ENCODE measurements at regions not wholly inside any gene's neighbourhood (a gene's known extent, or its start where the extent isn't known, plus 50 kb on each side); places are given as distances from the start of the nearest gene placed in this dataset.

DNA sequence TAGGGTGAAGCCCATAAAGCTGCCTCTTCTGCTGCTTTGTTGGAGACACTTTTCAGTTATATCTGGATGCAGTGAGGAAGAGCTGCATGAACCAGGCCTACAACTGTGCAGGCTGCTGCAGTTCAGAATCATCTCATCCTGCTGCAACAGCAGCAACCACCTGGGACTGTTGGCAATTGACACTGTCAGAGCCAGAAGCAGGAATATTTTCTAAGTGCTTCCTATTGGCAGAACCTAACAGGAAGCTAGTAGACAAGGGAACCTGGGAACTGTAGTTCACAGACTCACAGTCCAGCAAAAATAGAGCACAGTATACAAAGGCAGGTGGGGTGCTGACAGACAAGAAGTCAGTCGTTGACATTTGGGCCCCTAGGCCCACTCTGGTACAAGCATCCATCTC lies 452.9 kb upstream of the SPRED2 start:
- H3K4me3 ChIP-seq, result no peak overlapping the region
- no peak for DNase-seq (ENCODE audit: low spot score)
- no peak overlapping the region for H3K27ac ChIP-seq
- TF ChIP-seq, protein P1, sequence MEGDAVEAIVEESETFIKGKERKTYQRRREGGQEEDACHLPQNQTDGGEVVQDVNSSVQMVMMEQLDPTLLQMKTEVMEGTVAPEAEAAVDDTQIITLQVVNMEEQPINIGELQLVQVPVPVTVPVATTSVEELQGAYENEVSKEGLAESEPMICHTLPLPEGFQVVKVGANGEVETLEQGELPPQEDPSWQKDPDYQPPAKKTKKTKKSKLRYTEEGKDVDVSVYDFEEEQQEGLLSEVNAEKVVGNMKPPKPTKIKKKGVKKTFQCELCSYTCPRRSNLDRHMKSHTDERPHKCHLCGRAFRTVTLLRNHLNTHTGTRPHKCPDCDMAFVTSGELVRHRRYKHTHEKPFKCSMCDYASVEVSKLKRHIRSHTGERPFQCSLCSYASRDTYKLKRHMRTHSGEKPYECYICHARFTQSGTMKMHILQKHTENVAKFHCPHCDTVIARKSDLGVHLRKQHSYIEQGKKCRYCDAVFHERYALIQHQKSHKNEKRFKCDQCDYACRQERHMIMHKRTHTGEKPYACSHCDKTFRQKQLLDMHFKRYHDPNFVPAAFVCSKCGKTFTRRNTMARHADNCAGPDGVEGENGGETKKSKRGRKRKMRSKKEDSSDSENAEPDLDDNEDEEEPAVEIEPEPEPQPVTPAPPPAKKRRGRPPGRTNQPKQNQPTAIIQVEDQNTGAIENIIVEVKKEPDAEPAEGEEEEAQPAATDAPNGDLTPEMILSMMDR (IDR thresholded peaks at IDR 0.05), result no peak

DNA sequence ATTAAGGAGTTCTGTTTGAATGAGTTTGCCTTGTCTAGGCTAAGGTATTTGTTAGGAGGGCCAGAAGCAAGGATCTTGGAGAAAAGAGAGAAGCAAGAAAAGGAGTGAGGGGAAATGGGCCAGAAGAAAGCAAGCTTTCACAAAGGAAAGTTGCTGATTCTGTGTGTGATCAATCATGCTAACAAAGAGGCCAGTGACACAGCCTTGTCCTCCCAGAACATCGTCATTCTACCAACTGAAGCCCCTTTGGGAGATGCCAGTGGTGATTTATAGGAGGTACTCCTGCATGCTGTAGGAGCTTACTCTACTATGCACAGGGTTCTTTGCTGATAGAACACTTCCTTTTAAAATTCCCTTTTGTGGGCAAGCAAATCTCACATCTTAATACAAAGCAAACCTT lies 449.2 kb upstream of the SPRED2 start:
- DNase-seq (ENCODE audit: low spot score), result no peak
- Histone ChIP-seq H3K4me3 (no peak overlapping the region), H3K27ac (no peak overlapping the region)
- TF ChIP-seq, protein P1 (IDR thresholded peaks at IDR 0.05), result no peak

DNA sequence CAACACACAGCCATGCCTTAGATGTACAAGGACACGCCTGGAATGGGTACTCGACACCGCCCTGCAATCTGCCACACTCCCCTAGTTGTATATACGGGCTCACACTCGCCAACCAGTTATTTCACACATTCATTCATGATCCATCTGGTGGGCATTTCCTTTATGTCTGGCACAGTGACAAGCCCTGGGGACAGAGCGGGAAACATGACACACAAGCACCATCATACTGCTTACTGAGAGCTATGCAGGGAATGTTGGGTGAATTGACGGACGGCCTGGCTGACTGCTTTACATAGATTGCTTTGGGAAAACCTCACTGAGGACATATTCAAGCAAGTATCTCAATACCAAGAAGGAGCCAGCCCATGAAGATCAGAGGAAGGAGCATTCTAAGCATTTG lies 448.0 kb upstream of the SPRED2 start:
- TF ChIP-seq, protein P1 (IDR thresholded peaks at IDR 0.05), result no peak
- no peak for DNase-seq (ENCODE audit: low spot score)
- no peak overlapping the region for H3K27ac ChIP-seq
- H3K4me3 ChIP-seq, result no peak overlapping the region

DNA sequence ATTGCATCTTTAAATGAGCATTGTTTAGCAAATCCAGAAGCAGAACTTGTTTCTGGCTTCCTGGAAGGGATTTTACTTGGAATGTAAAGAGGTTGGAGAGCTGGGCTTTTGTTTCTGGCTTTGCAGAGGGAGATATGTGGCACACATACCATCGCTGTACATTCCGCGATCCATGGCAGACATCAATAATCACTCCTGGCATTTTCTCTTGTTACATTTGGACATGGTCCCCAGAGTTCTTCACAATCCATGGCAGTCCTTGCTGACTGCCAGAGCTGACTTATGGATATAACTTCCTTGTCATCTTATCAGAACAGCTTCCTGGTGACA lies 445.6 kb upstream of the SPRED2 start:
- TF ChIP-seq, protein P1 (IDR thresholded peaks at IDR 0.05), result no peak
- no peak for DNase-seq (ENCODE audit: low spot score)
- Histone ChIP-seq H3K27ac (peak overlapping the region; percentile 30 to 61), H3K4me3 (no peak overlapping the region)

DNA sequence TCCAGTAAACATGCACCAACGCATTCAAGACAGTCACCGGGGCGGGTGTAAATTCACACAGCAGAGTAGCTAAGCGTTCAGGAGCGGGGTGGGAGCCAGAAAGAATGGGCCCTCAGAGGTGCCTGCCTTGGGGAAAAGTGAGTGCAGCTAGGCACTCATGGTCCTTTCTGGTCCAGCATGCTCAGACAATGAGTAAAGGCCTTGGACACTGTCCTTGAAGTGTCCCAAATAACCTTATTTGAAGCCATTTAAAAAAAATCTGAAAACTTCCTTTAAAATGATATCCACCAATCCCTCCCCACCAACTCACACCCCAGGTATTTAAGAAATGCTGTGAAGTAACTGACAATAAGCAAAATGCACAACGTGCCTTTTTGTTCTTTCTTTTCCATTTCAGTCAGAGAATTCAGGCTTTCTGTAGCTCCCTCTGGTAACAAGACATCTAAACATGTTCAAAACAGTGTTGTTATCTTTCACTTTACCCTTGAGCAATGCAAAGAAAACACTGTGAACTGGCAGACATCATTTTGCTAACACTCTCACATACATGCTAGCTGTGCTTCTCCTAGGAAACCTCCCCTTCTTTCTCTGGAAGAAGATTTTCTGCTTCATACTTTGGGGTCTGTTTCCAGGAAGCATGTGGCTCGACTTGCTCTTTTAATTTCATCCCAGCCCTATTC lies 445.1 kb upstream of the SPRED2 start:
- H3K4me3 ChIP-seq, result no peak overlapping the region
- TF ChIP-seq, protein P1 (IDR thresholded peaks at IDR 0.05), result no peak
- H3K27ac ChIP-seq, result peak overlapping the region; percentile 30 to 61
- DNase-seq (ENCODE audit: low spot score), result no peak

DNA sequence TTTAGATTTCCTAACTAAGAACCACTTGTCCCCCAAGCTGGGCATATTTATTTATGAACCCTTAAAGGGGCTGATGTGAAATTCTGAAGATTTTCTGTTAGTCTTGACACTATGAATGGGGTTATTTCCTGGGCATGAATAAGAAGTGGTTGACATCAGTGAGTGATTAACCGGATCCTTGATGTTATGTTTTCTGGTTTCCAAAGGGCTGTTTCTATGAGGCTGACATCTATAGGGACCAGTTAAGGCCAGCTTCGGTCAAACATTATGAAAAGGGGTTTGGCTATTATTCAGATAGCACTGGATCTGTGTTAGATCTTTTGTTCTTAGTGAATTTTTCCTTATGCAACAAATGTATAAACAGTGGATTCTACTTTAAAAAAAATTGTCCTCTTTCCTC lies 443.7 kb upstream of the SPRED2 start:
- H3K27ac ChIP-seq, result no peak overlapping the region
- TF ChIP-seq, protein P1 (IDR thresholded peaks at IDR 0.05), result no peak
- no peak for DNase-seq (ENCODE audit: low spot score)
- no peak overlapping the region for H3K4me3 ChIP-seq

DNA sequence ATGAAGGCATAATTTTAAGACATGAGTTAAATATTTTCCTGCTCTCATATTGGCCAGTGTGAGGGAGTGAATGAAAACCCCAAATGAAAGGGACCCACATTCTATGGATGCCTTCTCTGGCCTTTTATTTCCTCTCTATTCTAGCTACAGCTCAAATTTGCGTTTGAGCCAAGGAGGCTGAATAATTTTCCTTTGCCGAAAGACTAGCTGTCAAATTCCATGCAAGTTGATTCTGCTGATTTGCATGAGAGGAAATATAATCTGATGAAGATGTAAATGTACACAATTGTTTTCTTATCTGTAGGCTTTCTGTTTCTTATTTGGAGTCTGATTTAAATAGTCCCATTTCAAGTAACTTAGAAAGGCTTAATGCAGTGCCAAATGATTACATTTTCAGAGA lies 438.4 kb upstream of the SPRED2 start:
- TF ChIP-seq, protein P1 (IDR thresholded peaks at IDR 0.05), result no peak

More for the DNA sequence above, 438.4 kb upstream of the SPRED2 start:
- no peak for DNase-seq (ENCODE audit: low spot score)
- Histone ChIP-seq H3K4me3 (no peak overlapping the region), H3K27ac (no peak overlapping the region)

Data from coronary artery (tissue), 2 donors.